ENCODE measurements at regions not wholly inside any gene's neighbourhood (a gene's known extent, or its start where the extent isn't known, plus 50 kb on each side); places are given as distances from the start of the nearest gene placed in this dataset.

DNA sequence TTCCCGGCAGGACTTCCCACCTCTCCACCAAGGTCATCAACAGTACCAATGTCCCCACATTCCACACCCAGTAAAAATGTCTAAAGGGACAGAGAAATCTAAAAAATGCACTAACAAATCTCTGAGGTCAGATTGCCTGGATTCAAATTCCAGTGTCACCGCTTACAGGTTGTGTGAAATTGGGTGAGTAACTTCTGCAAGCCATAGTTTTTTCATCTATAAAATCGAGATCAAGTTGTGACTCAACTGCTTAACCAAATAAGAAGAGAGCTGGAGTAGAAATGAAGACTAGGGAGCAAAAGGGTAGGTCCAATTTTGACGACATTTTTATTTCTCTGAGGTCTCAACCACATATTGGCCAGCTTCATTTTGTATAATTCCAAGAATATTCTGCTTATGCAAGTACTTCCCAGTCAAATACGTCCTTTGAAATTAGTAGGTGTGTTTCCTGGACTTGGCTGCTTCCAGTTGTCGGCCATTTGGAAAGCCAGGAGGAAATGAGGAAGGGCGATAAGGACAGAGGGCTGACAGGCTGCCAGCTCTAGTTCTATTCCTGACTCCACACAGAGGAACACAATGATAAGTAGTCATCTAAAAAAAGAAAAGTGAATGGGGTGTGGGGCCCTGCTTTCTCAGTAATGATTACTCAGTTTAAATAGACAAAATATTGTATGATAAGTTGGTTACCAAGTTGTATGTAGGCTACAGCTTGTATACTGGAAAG is 57.7 kb upstream of the ZC3H11B start:
- H3K36me3 ChIP-seq (ENCODE audit: control insufficient read depth in 4 of 4, insufficient read depth in 3 of 4, low read depth in 1 of 4, low read length in 3 of 4) = no peaks in the 10 kb centered on the region
- WGBS = 75% methylated on average over 7 of the region's 7 CpGs
- H3K9ac ChIP-seq (ENCODE audit: low read depth in 1 of 2, low read length in 2 of 2) = no peak overlapping the region
- peaks cover 2 to 25% (median 20%) of the 10 kb centered on the region in 4 donors for H3K4me1 ChIP-seq (ENCODE audit: control insufficient read depth in 4 of 4, insufficient read depth in 4 of 4, low read length in 3 of 4)
- no peak for DNase-seq (ENCODE audit: low spot score)
- H3K27ac ChIP-seq (ENCODE audit: low read depth in 1 of 2, low read length in 2 of 2) = no peak overlapping the region
- H3K4me3 ChIP-seq (ENCODE audit: low read depth in 1 of 3, low read length in 3 of 3) = no peak overlapping the region
- TF ChIP-seq HNF4A (conservative IDR thresholded peaks at IDR 0.05) (no peak), JUND (IDR thresholded peaks at IDR 0.05) (no peak), NR2F2 (IDR thresholded peaks at IDR 0.05) (no peak), ATF3 (IDR thresholded peaks at IDR 0.05) (no peak), TAF1 (conservative IDR thresholded peaks at IDR 0.05) (no peak), HNF4G (IDR thresholded peaks at IDR 0.05) (no peak), SP1 (IDR thresholded peaks at IDR 0.05) (no peak), EGR1 (IDR thresholded peaks at IDR 0.05; ENCODE audit: low read depth in 2 of 2) (no peak), YY1 (IDR thresholded peaks at IDR 0.05) (no peak), FOXA2 (IDR thresholded peaks at IDR 0.05) (no peak), RXRA (IDR thresholded peaks at IDR 0.05) (no peak), ZBTB33 (IDR thresholded peaks at IDR 0.05) (no peak), RAD21 (IDR thresholded peaks at IDR 0.05) (no peak)
- TF ChIP-seq, protein P1, sequence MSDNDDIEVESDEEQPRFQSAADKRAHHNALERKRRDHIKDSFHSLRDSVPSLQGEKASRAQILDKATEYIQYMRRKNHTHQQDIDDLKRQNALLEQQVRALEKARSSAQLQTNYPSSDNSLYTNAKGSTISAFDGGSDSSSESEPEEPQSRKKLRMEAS (IDR thresholded peaks at IDR 0.05) = no peak
- TF ChIP-seq, protein P2, sequence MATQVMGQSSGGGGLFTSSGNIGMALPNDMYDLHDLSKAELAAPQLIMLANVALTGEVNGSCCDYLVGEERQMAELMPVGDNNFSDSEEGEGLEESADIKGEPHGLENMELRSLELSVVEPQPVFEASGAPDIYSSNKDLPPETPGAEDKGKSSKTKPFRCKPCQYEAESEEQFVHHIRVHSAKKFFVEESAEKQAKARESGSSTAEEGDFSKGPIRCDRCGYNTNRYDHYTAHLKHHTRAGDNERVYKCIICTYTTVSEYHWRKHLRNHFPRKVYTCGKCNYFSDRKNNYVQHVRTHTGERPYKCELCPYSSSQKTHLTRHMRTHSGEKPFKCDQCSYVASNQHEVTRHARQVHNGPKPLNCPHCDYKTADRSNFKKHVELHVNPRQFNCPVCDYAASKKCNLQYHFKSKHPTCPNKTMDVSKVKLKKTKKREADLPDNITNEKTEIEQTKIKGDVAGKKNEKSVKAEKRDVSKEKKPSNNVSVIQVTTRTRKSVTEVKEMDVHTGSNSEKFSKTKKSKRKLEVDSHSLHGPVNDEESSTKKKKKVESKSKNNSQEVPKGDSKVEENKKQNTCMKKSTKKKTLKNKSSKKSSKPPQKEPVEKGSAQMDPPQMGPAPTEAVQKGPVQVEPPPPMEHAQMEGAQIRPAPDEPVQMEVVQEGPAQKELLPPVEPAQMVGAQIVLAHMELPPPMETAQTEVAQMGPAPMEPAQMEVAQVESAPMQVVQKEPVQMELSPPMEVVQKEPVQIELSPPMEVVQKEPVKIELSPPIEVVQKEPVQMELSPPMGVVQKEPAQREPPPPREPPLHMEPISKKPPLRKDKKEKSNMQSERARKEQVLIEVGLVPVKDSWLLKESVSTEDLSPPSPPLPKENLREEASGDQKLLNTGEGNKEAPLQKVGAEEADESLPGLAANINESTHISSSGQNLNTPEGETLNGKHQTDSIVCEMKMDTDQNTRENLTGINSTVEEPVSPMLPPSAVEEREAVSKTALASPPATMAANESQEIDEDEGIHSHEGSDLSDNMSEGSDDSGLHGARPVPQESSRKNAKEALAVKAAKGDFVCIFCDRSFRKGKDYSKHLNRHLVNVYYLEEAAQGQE (IDR thresholded peaks at IDR 0.05) = no peak
- no peaks in the 10 kb centered on the region for H3K27me3 ChIP-seq (ENCODE audit: control insufficient read depth in 4 of 4, insufficient read depth in 4 of 4, low read length in 3 of 4)
- H3K9me3 ChIP-seq (ENCODE audit: control insufficient read depth in 4 of 4, low read length in 3 of 4) = no peaks in the 10 kb centered on the region

DNA sequence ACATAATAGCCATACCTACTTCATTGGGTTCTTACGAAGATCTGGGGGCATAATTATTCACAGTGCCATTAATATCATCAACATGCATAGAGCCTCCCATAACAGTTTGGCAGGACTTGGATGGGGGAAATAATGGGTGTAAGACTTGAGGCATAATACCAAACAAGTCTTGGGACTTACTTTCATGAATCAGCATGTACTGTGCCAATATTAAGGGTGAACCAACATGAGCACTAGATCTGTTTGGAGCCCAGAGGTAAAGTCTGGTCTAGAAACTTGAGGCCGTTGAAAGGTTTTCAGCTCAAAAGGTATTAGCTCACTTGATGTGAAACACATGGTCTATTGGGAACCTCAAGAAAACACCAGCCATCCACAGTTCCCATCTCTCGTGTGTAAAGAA is 56.7 kb upstream of the ZC3H11B start:
- Histone ChIP-seq H3K9me3 (ENCODE audit: control insufficient read depth in 4 of 4, low read length in 3 of 4) (no peaks in the 10 kb centered on the region), H3K9ac (ENCODE audit: low read depth in 1 of 2, low read length in 2 of 2) (no peak overlapping the region), H3K4me3 (ENCODE audit: low read depth in 1 of 3, low read length in 3 of 3) (no peak overlapping the region), H3K36me3 (ENCODE audit: control insufficient read depth in 4 of 4, insufficient read depth in 3 of 4, low read depth in 1 of 4, low read length in 3 of 4) (no peaks in the 10 kb centered on the region), H3K27ac (ENCODE audit: low read depth in 1 of 2, low read length in 2 of 2) (no peak overlapping the region), H3K4me1 (ENCODE audit: control insufficient read depth in 4 of 4, insufficient read depth in 4 of 4, low read length in 3 of 4) (peaks cover 2 to 33% (median 26%) of the 10 kb centered on the region in 4 donors), H3K27me3 (ENCODE audit: control insufficient read depth in 4 of 4, insufficient read depth in 4 of 4, low read length in 3 of 4) (no peaks in the 10 kb centered on the region)
- DNase-seq (ENCODE audit: low spot score) = no peak
- 92% methylated on average over 3 of the region's 3 CpGs for WGBS
- TF ChIP-seq, protein P3, sequence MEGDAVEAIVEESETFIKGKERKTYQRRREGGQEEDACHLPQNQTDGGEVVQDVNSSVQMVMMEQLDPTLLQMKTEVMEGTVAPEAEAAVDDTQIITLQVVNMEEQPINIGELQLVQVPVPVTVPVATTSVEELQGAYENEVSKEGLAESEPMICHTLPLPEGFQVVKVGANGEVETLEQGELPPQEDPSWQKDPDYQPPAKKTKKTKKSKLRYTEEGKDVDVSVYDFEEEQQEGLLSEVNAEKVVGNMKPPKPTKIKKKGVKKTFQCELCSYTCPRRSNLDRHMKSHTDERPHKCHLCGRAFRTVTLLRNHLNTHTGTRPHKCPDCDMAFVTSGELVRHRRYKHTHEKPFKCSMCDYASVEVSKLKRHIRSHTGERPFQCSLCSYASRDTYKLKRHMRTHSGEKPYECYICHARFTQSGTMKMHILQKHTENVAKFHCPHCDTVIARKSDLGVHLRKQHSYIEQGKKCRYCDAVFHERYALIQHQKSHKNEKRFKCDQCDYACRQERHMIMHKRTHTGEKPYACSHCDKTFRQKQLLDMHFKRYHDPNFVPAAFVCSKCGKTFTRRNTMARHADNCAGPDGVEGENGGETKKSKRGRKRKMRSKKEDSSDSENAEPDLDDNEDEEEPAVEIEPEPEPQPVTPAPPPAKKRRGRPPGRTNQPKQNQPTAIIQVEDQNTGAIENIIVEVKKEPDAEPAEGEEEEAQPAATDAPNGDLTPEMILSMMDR (IDR thresholded peaks at IDR 0.05; ENCODE audit: low read depth, low read length, missing input control) = no peak
- TF ChIP-seq TAF1 (conservative IDR thresholded peaks at IDR 0.05) (no peak), YY1 (IDR thresholded peaks at IDR 0.05) (no peak), FOXA1 (IDR thresholded peaks at IDR 0.05) (no peak), EGR1 (IDR thresholded peaks at IDR 0.05; ENCODE audit: low read depth in 2 of 2) (no peak)
